ENCODE measurements at regions not wholly inside any gene's neighbourhood (a gene's known extent, or its start where the extent isn't known, plus 50 kb on each side); places are given as distances from the start of the nearest gene placed in this dataset.

DNA sequence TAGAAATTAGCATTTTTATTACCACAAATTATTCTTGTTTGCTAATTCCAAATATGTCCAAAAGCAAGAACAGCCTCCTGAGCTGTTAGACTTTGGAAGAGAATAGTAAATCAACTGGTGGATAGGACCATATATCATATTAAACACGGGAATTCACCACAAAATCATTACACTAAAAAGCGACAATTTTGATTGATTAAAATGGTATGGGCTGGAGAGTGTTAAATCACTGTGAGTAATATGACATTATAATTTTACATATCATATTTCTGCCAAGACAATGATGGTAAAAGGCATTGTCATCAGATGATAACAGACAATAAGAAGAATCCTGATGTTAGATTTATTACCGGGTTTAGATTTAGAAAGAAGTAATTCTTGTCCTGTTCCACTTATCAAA, 107.2 kb upstream of the ARRDC3 start:
- no peak for TF ChIP-seq POLR2A (IDR thresholded peaks at IDR 0.05; ENCODE audit: low read length)
- no peak for TF ChIP-seq GATA1 (IDR thresholded peaks at IDR 0.05; ENCODE audit: low read depth, low read length)
